HG02678 (cell line): ENCODE measurements at regions not wholly inside any gene's neighbourhood (a gene's known extent, or its start where the extent isn't known, plus 50 kb on each side); places are given as distances from the start of the nearest gene placed in this dataset.

Source experiments
- ATAC-seq: cut with Tn5 transposase; IDR thresholded peaks from one replicate; pipeline ENCODE4 v1.9.1; 2021; ENCODE audit warnings: mild to moderate bottlenecking, moderate library complexity; ENCODE audit not compliant: unreplicated experiment

DNA sequence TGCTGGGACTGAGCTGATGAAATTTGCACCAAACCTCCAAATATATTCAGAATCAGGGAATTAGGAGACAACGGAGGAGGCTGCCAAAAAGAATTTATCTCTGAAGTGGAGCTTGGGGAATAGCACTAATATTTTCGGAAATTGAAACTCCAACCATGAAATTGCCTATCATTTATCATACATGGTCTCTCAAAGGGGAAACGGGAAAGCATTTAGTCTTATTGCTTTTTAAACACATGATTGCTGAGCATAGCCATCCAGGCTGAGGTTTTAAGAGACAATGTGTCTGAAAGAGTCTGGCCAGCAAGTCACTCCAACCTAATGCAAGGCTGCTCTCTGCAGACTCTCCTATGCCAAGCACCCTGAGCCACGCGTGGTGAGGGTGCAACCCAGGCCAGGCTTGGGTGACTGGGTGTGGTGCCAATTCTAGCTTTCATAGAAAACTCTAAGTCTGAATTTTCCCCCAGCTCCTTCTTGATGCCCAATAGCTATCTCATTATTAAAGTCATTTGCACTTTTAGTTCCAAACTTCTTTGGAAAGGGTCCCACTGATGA, 200.2 kb downstream of the RPLP1 start:
- ATAC-seq: no peak

DNA sequence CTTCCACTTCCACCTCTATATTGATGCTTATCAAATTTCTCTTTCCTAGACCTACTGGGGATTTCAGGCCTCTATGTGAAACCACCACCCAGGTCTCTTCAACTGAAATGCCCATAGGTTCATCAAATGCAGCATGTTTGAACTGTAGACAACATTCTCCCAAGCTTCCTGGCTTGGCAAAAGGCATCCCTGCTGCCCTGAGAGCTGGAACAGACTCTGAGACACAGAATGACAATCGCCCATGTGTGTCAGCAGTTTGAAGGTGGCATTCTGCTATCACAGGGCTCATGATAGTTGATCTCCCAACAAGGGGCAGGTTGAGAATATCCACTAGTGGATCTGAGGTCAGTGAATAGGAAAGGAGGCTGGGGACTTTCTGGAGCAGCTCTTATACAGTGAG, 200.7 kb downstream of the RPLP1 start:
- no peak for ATAC-seq

DNA sequence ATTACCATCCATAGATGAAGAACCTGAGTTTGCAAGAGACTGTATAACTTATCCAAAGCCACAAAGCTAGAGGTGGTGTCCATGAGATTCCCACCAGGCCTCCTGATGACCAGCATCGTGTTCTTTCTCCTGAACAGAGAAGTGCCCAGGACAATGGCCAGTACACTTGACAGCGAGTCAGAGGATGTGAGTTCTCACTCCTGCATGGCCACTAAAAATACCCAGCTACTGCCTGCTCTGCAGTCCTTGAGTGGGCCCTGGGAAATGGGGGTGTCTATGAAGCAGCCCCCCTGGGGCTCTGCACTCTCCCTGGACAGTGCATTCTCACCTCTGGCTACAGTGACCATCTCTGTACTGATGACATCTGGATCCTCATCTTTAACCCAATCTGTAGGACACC, 201.2 kb downstream of the RPLP1 start:
- no peak for ATAC-seq

DNA sequence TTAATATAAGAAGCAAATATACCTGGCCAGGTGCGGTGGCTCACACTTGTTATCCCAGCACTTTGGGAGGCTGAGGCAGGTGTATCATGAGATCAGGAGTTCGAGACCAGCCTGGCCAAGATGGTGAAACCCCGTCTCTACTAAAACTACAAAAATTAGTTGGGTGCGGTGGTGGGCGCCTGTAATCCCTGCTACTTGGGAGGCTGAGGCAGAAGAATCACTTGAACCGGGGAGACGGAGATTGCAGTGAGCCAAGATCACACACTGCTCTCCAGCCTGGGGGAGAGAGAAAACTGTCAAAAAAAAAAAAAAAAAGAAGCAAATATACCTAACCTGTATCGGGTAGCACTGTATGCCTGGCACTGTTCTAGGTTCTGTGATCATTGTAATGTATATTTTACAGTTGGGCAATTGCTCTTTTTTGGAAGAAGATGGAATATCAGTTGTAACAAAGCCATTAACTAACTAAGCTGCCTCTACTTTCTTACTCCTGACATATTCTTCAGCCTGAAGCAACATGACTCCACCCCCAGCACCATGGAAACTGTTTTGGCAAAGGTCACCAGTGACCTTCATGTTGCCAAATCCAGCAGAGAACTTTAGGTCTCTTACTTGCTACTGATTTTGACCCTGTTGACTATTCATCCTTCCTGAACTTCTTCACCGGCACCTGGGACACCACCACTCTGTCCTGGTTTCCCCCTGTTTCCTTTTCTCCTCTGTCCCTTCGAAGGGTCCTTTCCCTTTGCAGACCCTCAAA, 203.8 kb downstream of the RPLP1 start:
- no peak for ATAC-seq

DNA sequence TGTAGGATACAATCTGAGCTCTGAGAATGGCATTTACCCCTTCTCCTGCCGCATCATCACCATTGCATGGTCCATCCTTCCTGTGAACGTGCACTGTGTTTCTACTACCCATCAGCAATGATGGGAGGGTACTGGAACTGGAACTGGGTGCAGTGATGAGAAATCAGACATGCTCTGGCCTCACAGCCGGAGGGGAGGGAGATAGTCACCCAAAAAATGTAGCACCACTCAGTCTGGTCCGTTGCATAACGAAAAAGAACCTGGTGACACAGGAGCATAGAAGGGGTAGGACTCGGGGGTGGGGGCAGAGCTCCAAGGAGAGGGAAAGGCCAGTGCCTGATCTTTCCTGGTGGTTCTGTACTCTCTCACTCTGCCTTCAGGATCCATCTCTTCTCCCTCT, 205.0 kb downstream of the RPLP1 start:
- ATAC-seq: no peak

DNA sequence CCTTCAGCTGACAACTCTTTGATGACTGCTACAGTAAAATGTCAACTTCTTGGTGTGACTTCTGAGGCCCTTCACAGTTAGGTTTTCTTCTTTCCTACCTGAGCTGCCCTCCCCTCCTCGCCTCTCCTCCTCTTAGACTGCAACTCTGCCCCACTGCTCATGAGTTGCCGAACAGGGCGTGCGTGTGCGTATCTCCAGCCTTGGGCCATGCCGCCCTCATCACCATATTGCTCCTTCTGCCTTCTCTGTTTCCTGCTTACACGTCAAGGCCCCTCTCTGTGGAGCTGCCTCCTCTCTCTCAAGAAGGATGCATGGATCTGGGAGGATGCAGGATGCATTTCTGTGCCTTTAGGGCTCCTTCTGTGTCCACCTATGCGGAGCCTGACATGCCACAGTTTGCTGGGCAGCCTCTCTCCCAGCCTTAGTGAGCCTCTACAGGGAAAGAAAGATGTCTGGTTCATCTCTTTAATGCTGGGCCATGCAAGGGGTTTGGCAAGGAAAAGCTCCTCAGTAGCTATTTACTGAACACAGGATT, 205.9 kb downstream of the RPLP1 start:
- no peak for ATAC-seq

DNA sequence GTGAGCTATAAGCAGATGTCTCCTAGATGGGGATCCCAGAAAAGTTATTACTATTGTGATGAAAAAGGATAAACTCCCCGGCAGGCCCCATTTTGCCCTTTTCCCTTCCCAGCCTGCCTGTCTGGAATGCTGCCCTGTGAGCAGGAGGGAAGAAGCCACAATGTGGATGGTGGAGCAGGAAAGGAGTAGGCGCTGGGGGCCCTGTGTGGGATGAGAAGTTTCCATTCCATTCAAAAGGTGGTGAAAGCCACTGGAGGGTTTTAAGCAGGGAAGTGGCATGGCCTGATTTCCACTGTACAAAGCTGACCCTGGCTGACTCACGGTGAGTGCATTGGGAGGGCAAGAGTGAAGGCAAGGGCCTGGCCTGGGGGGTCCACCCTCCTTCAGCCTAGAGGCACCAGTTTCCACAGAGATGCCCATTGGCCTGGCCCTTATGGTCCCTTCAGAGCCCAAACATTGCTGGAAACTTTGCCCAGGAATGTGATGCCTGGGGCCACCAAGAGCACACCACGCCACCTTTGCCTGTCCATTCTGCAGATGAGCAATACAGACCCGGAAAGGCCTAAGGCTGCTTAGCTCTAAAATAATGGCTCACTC, 206.9 kb downstream of the RPLP1 start:
- ATAC-seq: no peak

DNA sequence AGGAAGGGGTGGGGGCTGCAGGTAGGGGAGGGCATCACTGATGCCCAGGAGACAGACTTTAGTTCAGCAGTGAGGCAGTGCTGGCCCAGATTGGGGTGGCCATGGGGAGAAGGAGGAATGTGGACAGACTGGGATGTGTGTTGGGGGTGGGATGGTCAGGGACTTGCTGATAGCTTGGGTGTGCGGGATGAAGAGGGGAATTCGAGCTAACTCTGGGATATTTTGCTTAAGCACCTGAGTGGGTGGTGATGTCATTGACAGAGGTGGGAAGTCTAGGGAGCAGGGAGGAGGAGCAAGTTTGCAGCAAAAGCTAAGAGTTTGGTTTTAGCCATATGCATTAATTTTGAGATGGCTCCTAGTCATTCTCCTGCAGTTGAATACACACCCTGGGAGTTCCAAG, 207.5 kb downstream of the RPLP1 start:
- ATAC-seq: no peak

DNA sequence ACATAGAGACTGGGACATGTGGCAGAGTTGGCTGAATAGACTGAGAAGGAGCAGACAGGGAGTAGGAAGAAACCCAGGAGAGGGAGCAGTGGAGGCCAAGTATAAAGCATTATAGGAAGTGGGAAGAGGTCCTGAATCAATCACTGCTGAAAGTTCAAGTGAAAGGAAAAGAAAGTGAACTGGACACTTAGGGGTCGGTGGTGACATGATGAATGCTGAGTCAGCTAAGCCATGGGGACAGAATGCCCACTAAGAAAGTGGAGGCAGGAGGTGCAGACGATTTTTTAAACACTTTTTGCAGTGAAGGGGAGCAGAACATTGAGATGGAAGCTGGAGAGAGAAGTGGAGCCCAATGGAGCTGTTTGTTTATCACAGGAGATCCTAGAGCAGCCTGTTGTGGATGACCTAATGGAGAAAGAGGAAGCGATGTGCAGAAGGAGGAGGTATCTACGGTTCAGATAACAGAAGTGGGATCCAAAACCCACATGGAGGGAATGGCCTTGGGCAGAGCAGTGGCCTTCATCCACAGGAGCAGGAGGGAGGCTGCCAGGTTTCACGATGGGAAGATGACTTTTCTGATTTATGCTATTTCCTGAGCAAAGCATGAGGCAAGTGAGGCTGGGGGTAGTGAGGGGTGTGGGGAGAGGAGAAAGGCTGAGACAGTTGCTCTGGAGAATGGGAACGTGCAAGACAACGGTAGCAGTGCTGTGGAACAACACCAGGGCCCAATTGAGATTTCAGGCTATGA, 208.2 kb downstream of the RPLP1 start:
- no peak for ATAC-seq

DNA sequence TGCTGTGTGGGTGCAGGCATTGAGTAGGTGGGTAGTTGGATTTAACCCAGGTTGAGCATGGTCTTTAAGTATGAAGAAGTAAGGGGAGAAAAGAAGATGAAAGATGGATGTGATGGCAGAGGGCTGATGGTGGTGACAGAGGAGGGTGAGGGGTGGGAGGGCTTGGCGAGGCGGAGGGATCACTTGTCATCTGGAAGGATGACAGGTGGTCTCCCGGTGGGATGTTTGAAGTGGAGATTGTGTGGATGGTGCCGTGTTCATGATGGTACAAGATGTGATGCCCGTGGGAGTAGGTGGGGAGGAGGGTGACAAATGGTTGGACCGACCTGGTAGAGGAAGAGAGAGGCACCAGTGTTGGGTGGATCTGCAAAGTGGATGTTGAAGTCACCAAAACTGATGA, 208.8 kb downstream of the RPLP1 start:
- ATAC-seq: no peak

DNA sequence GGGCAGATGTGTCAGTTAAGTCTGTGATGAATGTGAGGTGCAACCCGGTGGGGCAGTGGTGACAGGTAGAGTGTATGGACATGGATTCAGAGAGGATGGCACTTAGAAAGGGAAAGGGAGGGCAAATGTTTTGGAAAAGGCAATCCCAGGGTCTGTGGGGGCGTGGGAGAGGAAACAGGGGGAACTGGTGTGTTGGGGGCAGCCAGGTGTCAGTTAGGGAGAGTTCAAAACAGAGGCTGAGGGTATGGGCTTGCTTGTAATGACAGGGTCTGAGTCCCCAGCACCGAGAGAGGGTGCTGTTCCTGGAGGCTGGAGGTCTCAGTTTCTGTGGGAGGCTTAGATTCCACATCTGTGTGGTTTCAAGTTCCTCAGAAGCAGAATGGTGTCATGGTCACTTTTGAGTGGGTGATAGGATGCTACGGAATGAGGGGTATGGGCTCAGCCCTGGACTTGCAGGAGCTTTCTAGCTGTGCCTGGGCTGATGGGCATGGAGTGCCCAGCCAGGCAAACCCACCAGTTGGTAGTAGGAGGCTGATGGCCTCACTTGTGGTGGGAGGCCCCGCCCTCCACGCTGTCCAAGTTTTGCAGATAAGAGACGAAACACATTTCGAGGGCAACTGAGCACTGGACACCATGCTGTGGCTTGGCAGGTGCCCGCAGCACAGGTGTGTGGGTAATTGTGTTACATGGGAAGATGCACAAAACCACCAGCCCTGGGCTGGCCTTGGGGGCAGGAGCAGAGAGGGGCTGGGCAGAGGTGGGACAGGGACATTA, 209.4 kb downstream of the RPLP1 start:
- no peak for ATAC-seq

DNA sequence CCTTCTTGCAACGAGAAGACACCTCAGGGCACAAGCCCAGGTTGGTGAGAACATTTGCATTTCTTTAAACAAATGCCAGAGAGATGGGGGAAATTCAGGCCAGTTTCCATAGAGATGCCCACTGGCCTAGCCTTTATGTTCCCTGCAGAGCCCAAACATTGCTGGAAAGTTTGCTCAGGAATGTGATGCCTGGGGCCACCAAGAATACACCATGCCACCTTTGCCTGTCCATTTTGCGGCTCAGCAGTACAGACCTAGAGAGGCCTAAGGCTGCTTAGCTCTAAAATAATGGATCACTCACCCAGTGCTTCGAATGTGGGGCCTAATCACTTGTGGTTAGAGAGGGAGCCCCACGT, 210.0 kb downstream of the RPLP1 start:
- no peak for ATAC-seq

DNA sequence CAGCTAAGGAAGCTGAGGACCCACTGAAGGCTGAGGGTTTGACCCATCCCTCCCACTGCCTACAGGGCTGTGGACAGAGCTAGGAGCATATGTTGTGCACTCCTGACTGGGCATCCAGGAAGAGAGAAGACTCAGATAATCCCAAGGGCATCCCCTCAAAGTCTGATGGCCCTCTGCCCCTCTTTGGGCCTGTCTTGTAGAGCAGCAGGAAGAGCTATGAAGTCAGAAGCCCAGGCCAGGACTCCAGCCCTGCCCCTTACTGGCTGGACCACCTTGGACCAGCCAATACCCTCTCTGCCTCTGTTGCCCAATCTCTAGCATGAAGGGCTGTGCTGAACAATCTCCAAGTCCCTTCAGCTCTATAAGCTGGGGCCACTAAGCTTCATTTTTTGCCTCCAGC, 210.8 kb downstream of the RPLP1 start:
- ATAC-seq: no peak

DNA sequence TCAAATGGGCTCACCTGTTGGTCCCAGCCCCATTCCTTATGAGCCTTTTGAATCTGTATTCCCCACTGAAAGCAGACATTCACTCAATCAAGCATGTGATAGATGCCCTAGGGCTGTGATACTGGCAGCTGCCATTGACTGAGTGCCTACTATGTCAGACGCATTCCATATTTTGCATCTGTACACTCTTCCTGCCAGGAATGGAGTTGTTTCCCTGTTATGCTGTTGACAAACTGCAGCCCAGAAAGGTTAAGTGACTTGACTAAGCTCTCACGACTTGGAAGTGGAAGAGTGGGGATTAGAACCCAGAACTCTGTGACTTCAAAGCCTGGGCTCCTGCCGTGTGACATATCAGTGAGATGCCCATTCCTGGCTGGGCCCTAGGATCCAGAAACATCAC, 211.4 kb downstream of the RPLP1 start:
- ATAC-seq: no peak

DNA sequence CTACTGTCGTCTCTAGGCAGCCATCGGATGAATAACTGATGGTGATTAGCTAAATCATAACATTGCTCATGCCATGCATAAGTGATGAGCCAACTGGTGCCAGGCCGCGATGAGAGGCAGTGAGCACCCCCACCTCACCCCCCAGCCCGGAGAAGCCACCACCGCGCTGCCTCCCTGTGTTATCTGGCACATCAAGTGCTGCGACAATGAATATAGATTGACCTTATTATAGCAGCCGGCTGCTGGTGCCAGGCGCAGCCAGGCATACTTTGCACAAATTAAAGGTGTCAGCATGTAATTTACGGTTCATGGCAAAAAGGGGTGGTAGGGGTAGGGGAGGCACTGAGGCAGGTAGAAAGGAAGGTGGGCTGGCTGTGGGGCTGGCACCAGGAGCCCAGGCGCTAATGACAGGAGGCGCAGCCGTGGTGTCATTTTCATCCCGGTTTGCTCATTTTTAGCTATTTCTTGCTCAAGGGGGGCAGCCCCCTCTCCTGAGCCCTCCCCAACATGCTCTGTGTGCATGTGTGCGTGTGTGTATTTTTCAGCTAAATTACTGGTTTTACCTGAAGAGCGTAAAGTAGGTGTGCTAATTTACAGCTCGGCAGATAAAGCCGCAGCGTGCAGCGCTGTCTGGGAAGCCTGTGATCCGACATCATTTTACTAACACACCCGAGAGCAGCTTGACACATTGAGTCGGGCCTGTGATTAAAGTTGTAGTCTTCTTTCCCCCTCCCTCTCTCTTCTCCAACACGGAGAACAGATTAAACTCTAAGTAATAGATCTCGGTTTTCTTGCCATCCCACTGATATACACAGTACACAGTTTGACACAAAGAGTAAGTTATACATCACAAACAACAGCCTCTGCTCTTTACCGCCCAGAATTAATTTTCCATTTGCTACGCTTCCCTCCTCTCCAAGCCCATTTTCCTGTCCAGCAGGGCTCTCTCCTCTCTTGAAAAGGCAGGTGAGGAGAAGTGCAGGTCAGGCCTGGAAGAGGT, 212.3 kb downstream of the RPLP1 start:
- ATAC-seq: no peak

DNA sequence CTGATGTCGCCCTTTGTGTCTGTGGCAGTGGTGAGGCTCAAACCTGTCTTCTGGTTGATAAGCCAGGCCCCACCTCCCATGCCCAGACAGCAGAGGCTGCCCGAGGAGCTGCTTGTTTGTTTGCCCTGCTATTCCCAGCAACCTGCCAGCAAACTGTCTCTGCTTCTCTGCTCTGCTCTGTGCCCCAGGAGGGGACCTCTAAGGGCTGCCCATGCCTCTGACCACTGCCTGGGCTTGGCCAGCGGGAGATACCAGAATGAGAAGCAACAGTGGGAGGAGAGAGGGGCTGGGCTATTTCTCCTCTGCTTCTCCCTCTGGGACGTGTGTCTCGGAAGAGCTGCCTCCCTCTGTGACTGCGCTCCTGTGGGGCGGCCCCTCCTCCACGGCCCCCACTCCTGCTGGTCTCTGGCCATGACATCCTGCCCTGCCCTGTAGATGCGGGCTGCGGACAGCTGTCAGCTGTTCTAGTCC, 213.1 kb downstream of the RPLP1 start:
- ATAC-seq: no peak

DNA sequence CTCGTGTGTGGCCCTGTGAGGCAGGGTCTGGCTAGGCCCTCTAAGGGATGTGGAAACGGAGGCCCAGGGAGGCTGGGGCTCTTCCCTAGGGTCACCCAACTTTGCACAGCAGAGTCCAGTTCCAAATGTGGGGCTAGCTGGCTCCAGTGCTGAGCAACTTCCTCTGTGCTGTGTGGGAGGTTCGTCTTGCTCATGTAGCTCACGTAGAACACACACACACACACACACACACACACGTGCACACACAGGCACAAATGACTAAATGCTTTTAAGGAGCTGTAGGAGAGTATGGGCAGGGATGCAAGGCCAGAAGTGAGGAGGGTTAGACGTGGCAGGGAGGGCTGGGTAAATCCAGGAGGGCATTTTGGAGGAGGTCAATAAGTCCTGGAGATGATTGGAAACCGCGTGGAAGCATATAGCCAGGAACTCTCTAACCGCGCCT, 213.8 kb downstream of the RPLP1 start:
- peak; percentile 6 for ATAC-seq

DNA sequence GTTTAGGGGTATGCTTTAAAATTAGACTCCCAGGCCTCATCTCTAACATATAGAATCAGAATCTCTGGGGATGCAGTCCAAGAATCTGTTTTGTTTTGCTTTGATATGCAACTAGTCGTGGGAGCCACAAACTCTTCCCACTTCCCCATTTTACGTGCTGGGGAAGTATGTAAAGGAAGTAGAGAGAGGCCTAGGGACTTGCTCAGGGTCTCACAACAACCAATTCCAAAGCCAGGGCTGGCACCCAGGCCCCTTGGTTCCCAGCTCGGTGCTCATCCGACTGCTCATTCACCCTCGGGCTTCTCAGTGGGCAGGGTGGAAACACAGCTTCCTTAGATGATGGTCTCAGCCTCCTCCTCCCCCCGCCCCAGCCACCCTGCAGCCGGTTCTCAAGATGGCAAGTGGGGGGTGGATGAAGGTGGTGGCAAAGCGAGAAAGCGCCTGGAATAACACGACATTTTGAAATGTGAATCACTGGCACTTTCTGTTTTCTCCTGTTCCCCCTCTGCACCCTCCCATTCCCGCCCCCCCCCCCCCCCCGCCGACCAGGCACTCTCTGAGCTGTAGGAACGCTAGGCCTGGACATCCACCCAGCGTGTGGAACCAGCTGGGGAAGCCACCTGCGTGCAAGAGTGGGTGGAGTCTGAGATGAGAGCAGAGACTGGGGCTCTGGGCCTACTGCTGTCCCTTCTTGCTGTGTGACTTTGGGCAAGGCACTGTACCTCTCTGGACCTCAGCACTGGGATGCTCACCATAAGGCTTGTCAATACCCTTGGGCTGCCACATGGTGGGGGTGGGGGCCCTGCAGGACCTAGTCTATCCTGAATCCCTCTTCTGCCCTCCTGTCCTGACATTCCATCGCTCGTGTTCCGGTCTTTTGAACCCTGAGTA, 214.5 kb downstream of the RPLP1 start:
- peak; percentile 35 for ATAC-seq
